Right atrium auricular region (tissue), 2 donors: ENCODE measurements at regions not wholly inside any gene's neighbourhood (a gene's known extent, or its start where the extent isn't known, plus 50 kb on each side); places are given as distances from the start of the nearest gene placed in this dataset.
"Not testable (repeated sequence)": the region's sequence is repeated elsewhere in the genome, so short reads cannot be mapped to it uniquely, and the experiment has no call there.

ENCODE experiments used
- DNase-seq: peaks from one replicate; pipeline ENCODE4 v3.0.0-alpha.2; 2019; ENCODE audit warnings: low spot score
- H3K27ac ChIP-seq, 2 donors: fragments of 200-600 bp; sonication (generic); 1 replicate in 1 of 2; 2 replicates in 1 of 2; pipeline ENCODE4 v1.5.1; 2016 to 2019
- H3K27me3 ChIP-seq, 2 donors: fragments of 200-600 bp; sonication (generic); one replicate each; pipeline versions ENCODE4 v1.5.1 to v1.6.0; 2017 to 2019
- H3K36me3 ChIP-seq: fragments of 200-600 bp; sonication (generic); one replicate; pipeline ENCODE4 v1.5.1; 2016
- H3K4me1 ChIP-seq, 2 donors: fragments of 200-600 bp; sonication (generic); one replicate each; pipeline versions ENCODE4 v1.5.1 to v1.6.0; 2017 to 2019
- H3K4me3 ChIP-seq, 2 donors: fragments of 200-600 bp; sonication (generic); 1 replicate in 1 of 2; 2 replicates in 1 of 2; pipeline ENCODE4 v1.5.1; 2017 to 2019; ENCODE audit warnings: mild to moderate bottlenecking in 1 of 2, moderate library complexity in 1 of 2
- H3K9me3 ChIP-seq, 2 donors: fragments of 200-600 bp; sonication (generic); one replicate each; pipeline ENCODE4 v1.5.1; 2019
- TF ChIP-seq, protein P1 (sequence below), 2 donors: fragments of 200-600 bp; sonication (generic); IDR thresholded peaks; one replicate each; pipeline ENCODE4 v1.5.1; 2019; ENCODE audit warnings: antibody characterized with exemption in 2 of 2

DNA sequence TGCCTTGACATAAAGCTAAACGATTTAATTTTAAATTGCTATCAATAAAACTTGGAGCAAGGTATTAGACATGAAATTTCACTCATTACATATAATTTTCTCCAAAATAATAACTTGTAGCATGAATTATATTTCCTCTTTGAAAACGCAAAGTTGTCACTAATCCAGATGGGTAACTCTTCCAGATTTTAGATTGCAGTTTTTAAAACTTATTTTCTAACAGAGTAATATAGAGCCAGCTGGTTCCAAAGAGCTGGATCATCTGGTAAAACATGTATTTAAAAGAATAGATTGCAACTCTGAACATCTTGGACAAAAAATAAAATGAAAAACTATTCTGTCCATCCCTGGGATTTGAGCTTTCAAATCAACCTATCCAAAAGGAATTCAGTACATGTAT, 238.2 kb upstream of the INTU start:
- TF ChIP-seq, protein P1, sequence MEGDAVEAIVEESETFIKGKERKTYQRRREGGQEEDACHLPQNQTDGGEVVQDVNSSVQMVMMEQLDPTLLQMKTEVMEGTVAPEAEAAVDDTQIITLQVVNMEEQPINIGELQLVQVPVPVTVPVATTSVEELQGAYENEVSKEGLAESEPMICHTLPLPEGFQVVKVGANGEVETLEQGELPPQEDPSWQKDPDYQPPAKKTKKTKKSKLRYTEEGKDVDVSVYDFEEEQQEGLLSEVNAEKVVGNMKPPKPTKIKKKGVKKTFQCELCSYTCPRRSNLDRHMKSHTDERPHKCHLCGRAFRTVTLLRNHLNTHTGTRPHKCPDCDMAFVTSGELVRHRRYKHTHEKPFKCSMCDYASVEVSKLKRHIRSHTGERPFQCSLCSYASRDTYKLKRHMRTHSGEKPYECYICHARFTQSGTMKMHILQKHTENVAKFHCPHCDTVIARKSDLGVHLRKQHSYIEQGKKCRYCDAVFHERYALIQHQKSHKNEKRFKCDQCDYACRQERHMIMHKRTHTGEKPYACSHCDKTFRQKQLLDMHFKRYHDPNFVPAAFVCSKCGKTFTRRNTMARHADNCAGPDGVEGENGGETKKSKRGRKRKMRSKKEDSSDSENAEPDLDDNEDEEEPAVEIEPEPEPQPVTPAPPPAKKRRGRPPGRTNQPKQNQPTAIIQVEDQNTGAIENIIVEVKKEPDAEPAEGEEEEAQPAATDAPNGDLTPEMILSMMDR (IDR thresholded peaks at IDR 0.05): no peak
- DNase-seq: no peak
- no peak overlapping the region for H3K4me3 ChIP-seq
- H3K36me3 ChIP-seq: no peaks in the 10 kb centered on the region
- no peaks in the 10 kb centered on the region for H3K4me1 ChIP-seq
- H3K27me3 ChIP-seq: no peaks in the 10 kb centered on the region
- no peak overlapping the region for H3K27ac ChIP-seq
- no peaks in the 10 kb centered on the region for H3K9me3 ChIP-seq

DNA sequence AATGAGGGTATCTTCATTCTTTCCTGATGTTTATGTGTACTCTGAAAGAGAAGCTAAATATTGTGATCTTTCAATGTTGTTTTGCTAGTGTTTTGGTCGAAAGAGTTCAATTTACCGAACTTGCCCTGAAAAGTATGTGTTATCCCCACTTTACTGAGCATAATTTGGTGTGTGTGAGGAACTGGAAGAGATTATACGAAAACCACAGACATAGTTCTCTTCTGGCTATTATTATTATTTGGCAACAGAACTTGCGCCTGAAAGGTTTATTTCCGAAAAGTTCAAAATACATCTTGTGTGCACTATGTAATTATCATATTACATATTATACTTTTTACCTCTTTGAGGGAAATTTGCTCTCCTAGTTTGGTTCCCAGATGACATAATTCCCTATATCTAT, 232.5 kb upstream of the INTU start:
- DNase-seq: no peak
- Histone ChIP-seq H3K9me3 (no peaks in the 10 kb centered on the region), H3K36me3 (no peaks in the 10 kb centered on the region), H3K27me3 (no peaks in the 10 kb centered on the region), H3K27ac (no peak overlapping the region), H3K4me3 (no peak overlapping the region), H3K4me1 (no peaks in the 10 kb centered on the region)
- TF ChIP-seq, protein P1 (IDR thresholded peaks at IDR 0.05): no peak

- Histone ChIP-seq H3K27ac (no peak overlapping the region), H3K27me3 (no peaks in the 10 kb centered on the region), H3K36me3 (no peaks in the 10 kb centered on the region), H3K9me3 (no peaks in the 10 kb centered on the region), H3K4me1 (no peaks in the 10 kb centered on the region), H3K4me3 (no peak overlapping the region)
- TF ChIP-seq, protein P1 (IDR thresholded peaks at IDR 0.05): peak; percentile 52 to 71
- no peak for DNase-seq
Measured at GRCh38 chr4:127400731-127401346, 231.9 kb upstream of the INTU start.

DNA sequence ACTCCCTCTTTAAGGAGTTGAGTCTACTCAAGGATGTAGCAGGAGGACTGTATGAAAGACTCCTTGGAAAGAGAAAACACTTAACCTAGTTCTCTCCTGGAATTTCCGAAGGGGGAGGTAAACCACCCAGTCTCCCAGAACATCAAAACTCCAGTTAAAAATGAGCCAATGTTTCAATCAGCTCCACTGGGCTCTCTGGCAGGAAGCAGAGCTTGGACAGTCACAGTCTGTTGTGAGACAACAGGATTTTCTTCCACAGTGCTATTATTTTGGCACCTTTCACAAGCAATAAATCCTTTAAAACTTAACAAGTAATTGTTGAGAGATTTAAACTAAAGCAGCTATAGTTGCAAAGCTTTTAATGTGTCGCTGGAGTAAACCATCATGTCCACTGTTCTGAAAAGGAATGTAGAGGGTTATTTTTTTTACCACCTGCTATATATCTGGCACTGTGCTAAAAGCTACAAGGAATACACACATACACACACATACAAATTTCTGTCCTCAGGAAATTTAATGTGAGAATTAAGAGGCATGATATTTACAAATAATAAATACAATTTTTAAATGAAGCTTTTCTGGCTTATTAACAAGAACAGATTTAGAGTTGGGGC, 229.2 kb upstream of the INTU start:
- no peak overlapping the region for H3K4me3 ChIP-seq
- no peak for DNase-seq
- no peaks in the 10 kb centered on the region for H3K27me3 ChIP-seq
- H3K4me1 ChIP-seq: no peaks in the 10 kb centered on the region
- no peaks in the 10 kb centered on the region for H3K36me3 ChIP-seq
- H3K9me3 ChIP-seq: peaks cover 0 to 7% of the 10 kb centered on the region in 2 donors
- H3K27ac ChIP-seq: no peak overlapping the region
- TF ChIP-seq, protein P1 (IDR thresholded peaks at IDR 0.05): no peak

GRCh38 chr4:127406187-127406586, 226.6 kb upstream of the INTU start:
- H3K4me1 ChIP-seq: no peaks in the 10 kb centered on the region
- H3K27me3 ChIP-seq: no peaks in the 10 kb centered on the region
- H3K9me3 ChIP-seq: peaks cover 0 to 7% of the 10 kb centered on the region in 2 donors
- no peaks in the 10 kb centered on the region for H3K36me3 ChIP-seq
- no peak overlapping the region for H3K27ac ChIP-seq
- no peak for DNase-seq
- TF ChIP-seq, protein P1 (IDR thresholded peaks at IDR 0.05): no peak
- H3K4me3 ChIP-seq: no peak overlapping the region

- not testable (repeated sequence) for H3K4me1 ChIP-seq
Measured at GRCh38 chr4:127407572-127407971, 225.2 kb upstream of the INTU start.

More at GRCh38 chr4:127407572-127407971, 225.2 kb upstream of the INTU start:
- H3K27ac ChIP-seq, H3K9me3 ChIP-seq, H3K4me3 ChIP-seq, H3K36me3 ChIP-seq, DNase-seq, H3K27me3 ChIP-seq: not testable (repeated sequence)
